Frontal cortex (tissue), 3 donors: ENCODE measurements at regions not wholly inside any gene's neighbourhood (a gene's known extent, or its start where the extent isn't known, plus 50 kb on each side); places are given as distances from the start of the nearest gene placed in this dataset.

ENCODE experiments used
- DNase-seq, 2 donors: peaks; one replicate each; pipeline ENCODE4 v3.0.0; 2012; ENCODE audit warnings: low spot score in 2 of 2
- FAIRE-seq: peaks from 2 replicates; lab custom pipeline; 2012; peaks lifted over from hg19 to GRCh38; lab: Jason Lieb, UNC
- donor health status: control.
- donor health status: control.
- donor health status: control.

DNA sequence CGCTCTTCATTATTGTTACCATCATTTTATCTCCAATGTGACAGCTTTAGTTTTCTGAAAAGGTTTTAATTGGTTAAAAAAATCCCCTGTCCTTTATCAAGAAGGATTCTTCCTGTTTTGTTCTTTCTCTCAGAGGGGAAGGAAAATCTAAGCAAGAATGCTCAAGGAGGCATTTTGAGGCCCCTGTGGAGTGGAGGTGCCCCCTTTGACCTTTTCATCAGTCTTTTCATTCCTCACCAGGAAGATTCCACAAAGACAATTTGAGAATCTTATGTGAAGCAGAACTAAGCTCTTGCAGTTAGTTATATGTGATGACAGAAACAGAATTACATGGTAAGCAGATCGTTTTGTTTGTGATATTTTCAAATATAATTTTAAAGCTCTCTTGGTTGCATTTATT is 489.6 kb downstream of the MAN2A1 start:
- no peak for FAIRE-seq
- DNase-seq: no peak

DNA sequence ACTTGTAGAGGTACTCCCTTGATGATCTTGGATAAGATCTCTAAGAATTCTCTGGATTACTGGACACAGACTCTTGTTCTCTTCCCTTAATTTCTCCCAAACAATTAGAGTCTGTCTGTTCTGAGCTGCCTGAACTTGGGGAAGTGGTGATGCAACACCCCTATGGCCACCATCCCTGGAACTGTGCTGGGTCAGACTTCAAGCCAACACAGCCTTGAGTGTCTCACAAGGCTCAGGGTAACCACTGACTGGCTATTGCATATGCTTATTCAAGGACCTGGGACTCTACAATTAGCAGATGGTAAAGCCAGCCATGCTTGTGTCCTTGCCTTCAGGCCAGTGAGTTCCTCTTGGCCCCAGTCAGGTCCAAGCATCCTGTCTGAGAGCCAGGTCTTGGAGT is 504.5 kb downstream of the MAN2A1 start:
- DNase-seq (no peak), FAIRE-seq (no peak)

DNA sequence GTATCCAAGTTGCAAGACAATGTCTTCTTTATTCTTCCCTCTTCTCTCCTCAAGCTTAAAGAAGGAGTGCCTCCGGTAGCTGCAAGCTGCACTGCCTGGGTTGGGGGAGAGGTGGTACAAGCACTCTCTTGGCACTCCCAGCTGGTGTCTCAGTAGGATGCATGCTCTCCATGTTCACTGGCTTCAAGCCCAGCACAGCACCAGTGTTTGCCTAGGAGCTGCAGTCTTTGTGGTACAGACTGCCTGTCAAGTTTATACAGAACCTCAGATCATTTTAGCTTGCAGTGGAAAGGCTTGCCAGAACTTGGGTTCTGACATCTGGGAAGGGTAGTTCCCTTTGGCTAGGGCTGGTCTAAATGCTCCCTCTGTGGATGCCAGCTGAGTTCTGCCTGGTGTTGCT is 505.6 kb downstream of the MAN2A1 start:
- DNase-seq (no peak), FAIRE-seq (no peak)

DNA sequence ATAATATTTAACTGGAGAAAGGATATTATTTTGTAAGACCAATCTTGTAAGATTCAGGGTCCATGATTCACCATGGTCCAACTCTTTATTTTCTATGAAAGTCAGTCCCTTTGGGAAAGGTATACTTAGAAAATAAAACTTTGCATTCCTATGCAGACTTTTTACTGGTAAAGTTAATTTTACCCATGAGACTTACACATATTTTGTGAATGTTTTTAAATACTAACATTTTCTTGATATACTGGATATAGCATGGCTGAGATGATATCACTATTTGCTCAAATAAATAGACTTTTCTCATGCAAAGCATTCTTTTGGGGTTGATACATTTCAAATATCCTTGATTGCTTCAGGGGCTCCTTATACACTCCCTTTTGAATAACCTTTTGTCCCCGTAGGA is 512.1 kb downstream of the MAN2A1 start:
- DNase-seq (no peak), FAIRE-seq (no peak)

DNA sequence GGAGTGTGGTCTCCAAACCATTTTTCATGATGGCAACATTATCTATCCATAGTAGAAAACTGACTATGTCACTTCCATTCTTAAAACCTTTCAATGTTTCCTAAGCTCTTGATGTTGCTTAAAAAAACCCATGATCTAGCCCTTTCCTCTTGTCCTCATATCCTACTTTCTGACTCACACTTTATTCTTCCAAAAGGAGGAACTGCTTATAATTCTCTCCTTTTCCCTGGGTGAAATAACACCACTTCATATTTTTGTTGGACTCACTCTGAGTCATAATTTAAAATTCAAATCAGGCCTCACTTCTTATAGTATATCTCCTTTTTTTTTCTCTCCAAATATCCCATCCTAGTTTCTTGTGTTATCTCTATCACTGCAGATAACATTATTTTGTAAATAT is 513.9 kb downstream of the MAN2A1 start:
- no peak for FAIRE-seq

DNA sequence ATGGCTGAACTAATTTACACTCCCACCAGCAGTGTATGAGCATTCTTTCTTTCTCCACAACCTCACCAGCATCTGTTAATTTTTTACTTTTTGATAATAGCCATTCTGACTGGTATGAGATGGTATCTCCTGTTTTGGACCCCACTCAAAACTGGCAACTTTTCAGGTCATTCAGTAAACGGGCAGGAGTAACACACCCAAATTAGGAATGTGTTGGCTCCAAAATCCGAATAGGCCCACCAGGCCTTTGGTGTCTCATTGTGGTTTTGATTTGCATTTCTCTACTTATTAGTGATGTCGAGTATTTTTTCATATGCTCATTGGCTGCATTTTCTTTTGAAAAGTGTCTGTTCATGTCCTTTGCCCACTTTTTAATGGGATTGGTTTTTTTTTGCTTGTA is 517.1 kb downstream of the TMEM232 start:
- no peak for DNase-seq
- no peak for FAIRE-seq

More for the DNA sequence above, 513.9 kb downstream of the MAN2A1 start:
- no peak for DNase-seq

DNA sequence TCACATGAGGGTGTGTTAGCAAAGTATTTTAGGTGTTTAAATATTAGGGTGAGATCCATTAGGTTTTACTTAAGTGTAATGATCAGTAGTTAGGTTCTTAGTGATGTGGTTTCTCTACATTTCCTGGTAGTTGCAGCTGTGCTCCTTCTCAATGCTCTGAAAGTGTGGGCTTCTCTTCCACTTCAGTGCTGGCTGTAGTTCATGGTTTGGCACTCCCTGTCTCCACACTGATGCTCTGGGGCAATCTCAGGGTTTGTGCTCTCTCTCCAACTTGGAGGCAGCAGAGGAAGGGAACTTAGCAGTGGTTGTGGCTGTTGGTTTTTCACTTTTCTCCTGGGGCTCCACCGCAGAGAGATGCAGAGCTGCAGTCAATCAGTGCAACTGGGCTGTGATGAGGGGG is 507.5 kb downstream of the TMEM232 start:
- FAIRE-seq (no peak), DNase-seq (no peak)

DNA sequence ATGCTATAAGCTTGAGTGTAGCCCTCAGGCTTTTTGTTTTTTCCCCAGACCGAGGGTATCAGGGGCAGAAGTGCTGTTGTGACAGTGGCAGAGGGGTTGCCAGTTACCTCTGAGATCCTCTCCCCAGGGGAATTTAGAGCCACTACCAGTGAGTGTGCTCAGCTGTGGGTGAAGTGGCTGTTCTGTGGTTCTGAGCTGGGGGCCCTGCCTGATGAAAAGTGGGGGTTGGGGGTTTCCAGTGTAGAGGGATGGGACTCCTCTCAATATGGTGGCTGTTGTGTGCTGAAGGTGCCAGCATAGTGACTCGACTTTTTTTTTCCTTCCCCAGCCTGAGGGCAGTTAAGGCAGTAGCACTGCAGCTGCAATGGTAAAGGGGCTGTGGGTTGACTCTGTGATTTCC is 506.7 kb downstream of the TMEM232 start:
- no peak for FAIRE-seq
- DNase-seq: no peak

DNA sequence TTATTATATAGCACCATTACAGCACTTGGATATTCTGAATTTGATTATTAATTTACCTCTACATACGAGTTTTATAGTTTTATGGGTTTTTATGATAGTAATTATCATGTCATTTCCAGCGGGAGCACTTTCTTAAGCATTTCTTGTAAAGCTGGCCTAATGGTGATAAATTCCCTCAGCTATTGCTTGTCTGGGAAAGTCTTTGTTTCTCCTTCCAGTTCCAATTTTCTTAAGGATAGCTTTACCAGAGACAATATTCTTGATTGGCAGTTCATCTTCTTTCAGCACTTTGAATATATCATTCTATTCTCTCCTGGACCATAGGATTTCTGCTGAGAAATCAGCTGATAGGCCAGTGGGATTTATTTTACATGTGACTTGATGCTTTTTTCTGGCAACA is 505.4 kb downstream of the TMEM232 start:
- FAIRE-seq (no peak), DNase-seq (no peak)

DNA sequence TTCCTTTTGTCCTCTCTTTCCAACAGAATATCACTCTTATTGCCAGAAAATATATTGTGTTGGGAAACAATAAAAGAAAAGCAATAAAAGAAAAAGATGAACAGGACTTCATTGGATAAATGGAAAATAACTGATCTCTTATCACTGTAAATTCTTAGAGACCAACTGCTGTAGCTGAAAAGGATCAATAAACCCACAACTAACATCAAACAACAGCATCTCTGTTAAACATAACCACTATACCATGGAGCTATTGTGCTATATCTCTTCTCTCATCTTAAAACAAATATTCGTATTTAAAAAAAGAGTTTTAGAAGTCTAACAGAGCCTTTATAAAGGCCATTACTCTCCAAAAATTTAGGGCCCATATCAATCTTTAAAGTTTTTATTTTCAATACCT is 502.4 kb downstream of the TMEM232 start:
- FAIRE-seq: no peak
- DNase-seq: no peak

DNA sequence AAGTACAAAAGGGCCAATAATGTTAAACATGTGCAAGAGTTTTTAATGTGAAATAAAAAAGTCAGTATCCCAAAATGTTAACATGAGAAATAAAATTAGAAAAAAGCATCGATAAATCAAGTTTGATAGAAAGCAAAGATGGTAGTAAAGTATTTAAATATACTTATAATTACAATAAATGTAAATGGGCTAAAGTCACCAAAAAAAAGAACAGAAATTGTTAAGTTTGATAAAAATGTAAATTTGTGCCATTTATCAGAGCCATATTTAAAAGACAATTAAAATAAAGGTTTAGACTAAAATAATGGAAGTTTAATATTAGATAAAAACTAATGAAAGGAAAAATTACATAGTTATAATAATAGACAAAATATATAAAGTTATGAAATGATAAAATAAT is 500.5 kb downstream of the TMEM232 start:
- DNase-seq: no peak
- peak; percentile 51 for FAIRE-seq

DNA sequence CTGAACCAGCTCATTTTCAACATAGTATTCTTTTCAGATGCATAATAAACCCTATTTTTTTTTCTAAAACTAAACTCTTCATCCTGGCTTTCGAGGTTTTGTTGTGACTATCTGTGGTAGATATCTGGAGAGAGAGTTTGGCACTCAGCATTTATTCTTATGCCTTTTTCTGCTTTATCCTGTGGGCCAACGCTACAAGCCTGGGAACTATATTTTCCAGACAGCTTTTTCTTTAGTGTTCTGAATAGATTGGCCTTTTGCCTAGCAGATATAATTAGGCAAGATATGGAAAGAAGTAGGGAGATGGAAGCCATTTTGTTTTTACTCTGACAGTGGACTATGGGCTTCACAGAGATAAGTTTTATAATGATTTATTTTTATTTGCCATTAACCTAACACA is 486.7 kb downstream of the TMEM232 start:
- FAIRE-seq: no peak
- DNase-seq: no peak

DNA sequence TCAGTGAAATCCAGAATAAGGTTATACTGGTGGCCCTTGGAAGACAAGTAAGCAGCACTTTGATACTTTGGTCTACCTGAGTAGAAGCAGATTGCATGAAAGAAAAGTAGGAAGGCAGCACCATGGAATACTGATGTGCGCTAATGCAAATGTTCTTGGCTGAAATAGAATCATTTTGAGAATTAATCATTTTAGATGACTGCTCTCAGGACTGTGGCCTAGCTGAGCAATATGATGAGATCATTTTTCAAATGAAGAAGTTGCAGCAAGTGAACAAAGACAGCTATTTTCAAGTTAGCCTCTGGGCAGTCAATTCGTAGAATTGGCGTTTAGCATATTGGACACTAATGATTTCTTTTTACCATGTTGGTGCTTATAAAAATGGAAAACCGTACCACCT is 483.5 kb downstream of the TMEM232 start:
- DNase-seq: no peak
- FAIRE-seq: no peak

DNA sequence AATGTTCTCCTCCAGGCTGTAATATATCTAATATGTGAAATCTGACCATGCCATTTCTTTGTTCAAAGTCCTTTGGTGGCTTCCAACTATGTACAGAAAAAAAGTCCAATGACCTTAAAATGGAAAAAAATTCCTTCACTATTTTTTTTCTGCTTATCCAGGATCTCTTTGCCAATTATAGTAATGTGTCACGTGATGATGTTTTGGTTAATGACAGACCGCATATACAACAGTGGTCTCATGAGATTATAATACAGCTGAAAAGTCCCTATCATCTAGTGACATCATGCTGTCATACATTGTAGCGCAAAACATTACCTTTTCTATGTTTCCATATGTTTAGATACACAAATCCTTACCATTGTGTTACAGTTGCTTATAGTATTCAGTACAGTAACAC is 477.6 kb downstream of the TMEM232 start:
- FAIRE-seq: no peak
- no peak for DNase-seq

DNA sequence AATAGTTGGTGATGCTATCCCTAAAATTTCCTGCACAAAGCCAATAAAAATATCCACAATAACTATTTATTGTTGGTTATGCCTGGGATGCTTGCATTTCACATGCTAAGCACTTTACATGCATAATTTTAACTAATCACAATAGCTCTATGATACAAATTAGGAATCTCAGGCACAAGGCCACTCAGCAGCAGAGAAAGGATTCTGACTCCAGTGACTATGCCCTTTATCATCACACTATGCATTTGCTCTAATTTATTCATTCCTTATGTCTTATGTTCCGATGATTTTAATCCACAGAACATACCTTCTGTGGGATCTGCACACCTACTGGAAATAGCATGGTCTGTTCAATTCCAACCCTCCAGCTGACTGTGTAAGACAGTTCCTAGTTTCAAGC is 476.1 kb downstream of the TMEM232 start:
- DNase-seq: no peak
- no peak for FAIRE-seq

DNA sequence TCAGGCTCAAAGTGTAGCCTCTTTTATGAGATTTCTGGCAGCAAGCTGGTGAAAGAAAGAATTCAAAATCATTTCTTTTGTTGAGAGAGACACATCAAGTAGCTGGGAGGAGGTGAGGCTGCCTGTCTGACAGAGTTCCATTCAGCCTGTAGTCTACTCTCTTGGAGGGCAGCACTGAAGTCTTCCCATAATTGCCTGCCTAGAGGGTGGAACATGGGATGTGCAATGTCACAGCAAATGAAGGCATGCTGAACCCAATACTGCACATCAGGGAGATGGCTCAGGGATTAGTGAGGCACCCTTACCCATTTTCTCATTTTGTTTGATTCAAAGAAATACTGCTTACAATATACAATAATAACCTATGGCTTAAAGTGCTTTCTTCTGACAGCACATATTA is 475.7 kb downstream of the TMEM232 start:
- no peak for FAIRE-seq
- DNase-seq: no peak

DNA sequence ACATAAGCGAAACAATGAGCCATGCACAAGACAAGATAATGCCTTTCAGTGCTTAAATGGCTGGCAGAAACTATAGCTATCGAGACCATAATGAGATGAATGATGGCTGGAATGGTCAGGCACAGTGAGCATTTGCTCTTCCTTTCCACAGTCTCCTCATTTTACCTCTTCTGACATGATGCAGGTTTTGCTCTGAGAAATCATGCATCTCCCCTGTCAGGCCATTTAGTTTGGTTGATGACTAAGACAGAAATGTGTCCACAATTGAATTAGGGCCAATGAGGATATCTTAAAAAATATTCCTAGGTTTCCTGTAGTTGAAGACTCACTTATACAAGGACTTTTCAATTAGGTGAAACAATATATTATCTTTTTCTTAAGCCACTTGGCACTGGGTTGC is 475.1 kb downstream of the TMEM232 start:
- DNase-seq: no peak
- FAIRE-seq: no peak

DNA sequence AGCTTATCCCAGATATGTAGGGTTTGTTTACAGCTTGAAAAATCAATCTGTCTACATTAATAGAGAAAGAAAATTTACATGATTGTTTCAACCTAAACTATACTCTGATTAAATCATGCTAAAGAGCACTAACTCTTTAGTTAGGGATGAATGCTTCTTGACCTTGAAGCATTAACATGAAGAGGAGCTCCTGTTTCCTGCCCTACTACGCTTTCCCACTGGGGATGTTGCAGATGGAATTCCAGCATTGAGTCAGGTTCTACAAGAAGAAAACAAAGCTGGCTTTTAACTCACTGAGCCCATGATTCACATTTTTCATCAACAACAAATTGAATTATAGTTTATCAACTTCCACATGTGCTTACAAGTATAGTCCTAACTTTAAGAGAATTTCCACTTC is 471.3 kb downstream of the TMEM232 start:
- DNase-seq (no peak), FAIRE-seq (no peak)

DNA sequence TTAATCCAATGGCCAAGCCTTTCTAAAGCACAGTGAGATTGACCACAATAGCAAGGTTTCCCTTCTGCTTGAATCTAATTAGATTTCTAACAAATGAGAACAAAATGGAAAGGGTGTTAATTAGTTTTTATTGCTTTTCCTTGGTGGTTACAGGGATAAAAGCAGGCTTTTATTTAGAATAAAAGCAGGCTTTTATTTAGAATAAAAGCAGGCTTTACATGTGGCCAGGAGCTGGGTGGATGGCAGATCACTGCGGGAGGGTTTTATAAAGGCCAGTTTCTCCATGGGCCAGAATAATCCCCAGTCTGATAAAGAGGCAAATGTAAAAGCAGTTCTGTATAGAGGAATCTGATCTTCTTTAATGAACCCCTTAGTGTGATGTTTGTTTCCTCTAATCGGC is 470.2 kb downstream of the TMEM232 start:
- DNase-seq (no peak), FAIRE-seq (no peak)

DNA sequence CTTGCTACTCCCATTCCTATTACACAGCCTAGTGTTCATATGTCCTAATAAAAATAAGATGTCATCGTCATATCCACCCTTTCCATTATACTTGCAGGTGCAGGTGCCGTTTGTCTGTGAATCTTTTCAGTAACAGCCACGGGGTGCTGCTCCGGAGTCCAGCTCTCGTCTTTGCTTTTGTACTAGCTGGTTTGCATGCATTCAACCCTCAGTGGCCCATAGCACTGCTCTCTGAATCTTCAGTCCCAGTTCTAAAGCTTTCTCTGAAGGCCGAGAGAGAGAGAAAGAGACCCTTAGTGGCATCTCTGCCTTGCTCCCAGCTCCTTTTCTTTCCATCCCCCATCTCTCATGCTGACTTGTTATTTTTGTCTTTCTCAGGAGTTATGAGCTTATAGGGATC is 468.5 kb downstream of the TMEM232 start:
- no peak for DNase-seq
- no peak for FAIRE-seq

DNA sequence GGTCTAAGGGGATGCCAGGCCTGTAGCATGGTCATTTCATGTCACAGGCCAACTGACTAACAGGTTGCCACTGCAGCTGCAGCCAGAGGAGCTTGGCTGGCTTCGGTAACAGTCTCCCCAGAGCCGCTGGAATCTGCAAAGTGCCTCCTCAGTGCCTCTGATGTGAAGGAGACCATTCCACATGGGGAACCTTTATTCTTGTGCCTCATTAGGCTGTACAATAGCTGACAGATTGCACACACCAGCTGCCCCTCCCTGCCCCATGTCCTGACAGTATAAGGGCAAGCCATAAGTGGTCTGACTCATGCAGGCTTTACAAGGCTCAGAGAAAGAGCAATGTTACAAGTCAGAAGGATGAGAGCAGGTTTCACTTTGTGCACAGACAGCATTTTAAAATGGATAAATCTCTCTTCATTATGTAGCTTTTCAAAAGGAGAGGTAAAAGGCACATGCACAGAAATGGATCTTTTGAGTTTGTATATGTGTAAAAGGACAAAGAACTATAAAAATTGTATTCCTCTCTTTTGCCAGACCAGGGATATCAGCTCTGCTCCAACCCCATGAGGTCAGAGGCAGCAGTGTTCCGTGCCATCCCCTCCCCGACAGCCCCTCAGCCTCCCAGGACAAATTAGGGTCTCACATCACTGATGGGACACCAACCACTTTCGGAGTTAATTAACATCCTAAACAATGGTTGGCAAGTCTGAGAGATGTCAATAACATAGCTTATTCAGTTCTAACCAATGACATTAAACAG is 467.8 kb downstream of the TMEM232 start:
- FAIRE-seq (no peak), DNase-seq (no peak)

DNA sequence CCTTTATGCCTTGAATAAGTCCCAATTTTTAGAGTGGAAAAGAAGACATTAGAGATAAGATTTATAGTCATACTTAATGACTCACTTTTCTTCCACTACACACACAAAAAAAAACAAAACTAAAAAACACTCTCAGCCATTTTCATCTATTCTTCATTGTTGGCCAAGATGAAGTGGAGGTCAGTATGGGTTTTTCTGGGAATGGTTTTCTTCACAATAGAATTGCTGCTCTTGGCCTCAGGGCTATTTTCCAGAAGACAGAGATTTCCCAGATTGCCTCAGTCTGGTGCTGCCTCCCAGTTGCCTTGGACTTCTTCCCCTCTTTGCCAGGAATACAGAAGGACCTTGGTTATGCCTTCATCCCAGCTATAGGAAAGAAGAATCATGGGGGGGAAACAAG is 463.7 kb downstream of the TMEM232 start:
- DNase-seq: no peak
- FAIRE-seq: no peak
